Liver (tissue), 8 donors: ENCODE measurements at regions not wholly inside any gene's neighbourhood (a gene's known extent, or its start where the extent isn't known, plus 50 kb on each side); places are given as distances from the start of the nearest gene placed in this dataset.

Experiments
- DNase-seq: peaks from one replicate; pipeline ENCODE4 v3.0.0-alpha.2; 2017; ENCODE audit warnings: low spot score
- H3K27ac ChIP-seq, 2 donors: one replicate each; pipeline ENCODE4 v1.7.0; 2013; ENCODE audit warnings: inconsistent platforms in 2 of 2, low read length in 2 of 2, control low read depth in 1 of 2, low read depth in 1 of 2, mild to moderate bottlenecking in 1 of 2
- H3K27me3 ChIP-seq, 4 donors: one replicate each; pipeline versions ENCODE4 v1.6.1 to v1.7.0; 2013; ENCODE audit warnings: low read length in 3 of 4, inconsistent platforms in 1 of 4, mild to moderate bottlenecking in 1 of 4, moderate library complexity in 1 of 4; ENCODE audit not compliant: control insufficient read depth in 4 of 4, insufficient read depth in 4 of 4
- H3K36me3 ChIP-seq, 4 donors: one replicate each; pipeline versions ENCODE4 v1.6.1 to v1.7.0; 2013; ENCODE audit warnings: low read length in 3 of 4, mild to moderate bottlenecking in 3 of 4, low read depth in 1 of 4, moderate library complexity in 1 of 4; ENCODE audit not compliant: control insufficient read depth in 4 of 4, insufficient read depth in 3 of 4
- H3K4me1 ChIP-seq, 4 donors: one replicate each; pipeline versions ENCODE4 v1.6.1 to v1.7.0; 2013; ENCODE audit warnings: low read length in 3 of 4, mild to moderate bottlenecking in 3 of 4, moderate library complexity in 1 of 4; ENCODE audit not compliant: control insufficient read depth in 4 of 4, insufficient read depth in 4 of 4
- H3K4me3 ChIP-seq, 3 donors: one replicate each; pipeline versions ENCODE4 v1.6.1 to v1.7.0; 2013; ENCODE audit warnings: low read length in 3 of 3, control low read depth in 1 of 3, low read depth in 1 of 3, mild to moderate bottlenecking in 1 of 3
- H3K9ac ChIP-seq, 2 donors: one replicate each; pipeline ENCODE4 v1.7.0; 2013; ENCODE audit warnings: low read length in 2 of 2, mild to moderate bottlenecking in 2 of 2, moderate library complexity in 2 of 2, control low read depth in 1 of 2, low read depth in 1 of 2
- H3K9me3 ChIP-seq, 4 donors: one replicate each; pipeline versions ENCODE4 v1.6.1 to v1.7.0; 2013; ENCODE audit warnings: low read length in 3 of 4; ENCODE audit not compliant: control insufficient read depth in 4 of 4
- ATF3 ChIP-seq: IDR thresholded peaks from 2 replicates; pipeline ENCODE4 v1.6.1; 2016; ENCODE audit warnings: antibody characterized with exemption
- CTCF ChIP-seq: fragments of 150-350 bp; IDR thresholded peaks from 2 replicates; pipeline ENCODE4 v1.5.1; 2017; ENCODE audit warnings: improper control_type of control experiment, low read depth, low read length; ENCODE audit not compliant: missing input control
- EGR1 ChIP-seq, 2 donors: IDR thresholded peaks; 2 replicates each; pipeline ENCODE4 v1.6.1; 2016 to 2018; ENCODE audit warnings: antibody characterized with exemption in 2 of 2, low read depth in 2 of 2
- FOXA1 ChIP-seq: IDR thresholded peaks from 2 replicates; pipeline ENCODE4 v1.6.1; 2016; ENCODE audit warnings: antibody characterized with exemption
- FOXA2 ChIP-seq: IDR thresholded peaks from 2 replicates; pipeline ENCODE4 v1.6.1; 2016; ENCODE audit warnings: antibody characterized with exemption
- GABPA ChIP-seq, 2 donors: IDR thresholded peaks in 1 of 2; conservative IDR thresholded peaks in 1 of 2; 2 replicates each; pipeline ENCODE4 v1.6.1; 2016; ENCODE audit warnings: antibody characterized with exemption in 2 of 2, mild to moderate bottlenecking in 1 of 2, moderate library complexity in 1 of 2
- HNF4A ChIP-seq, 2 donors: conservative IDR thresholded peaks; 2 replicates each; pipeline ENCODE4 v1.6.1; 2016; ENCODE audit warnings: antibody characterized with exemption in 2 of 2, mild to moderate bottlenecking in 2 of 2
- HNF4G ChIP-seq: IDR thresholded peaks from 2 replicates; pipeline ENCODE4 v1.6.1; 2016; ENCODE audit warnings: antibody characterized with exemption
- JUND ChIP-seq, 2 donors: IDR thresholded peaks; 2 replicates each; pipeline ENCODE4 v1.6.1; 2016; ENCODE audit warnings: antibody characterized with exemption in 2 of 2
- MAX ChIP-seq: IDR thresholded peaks from 2 replicates; pipeline ENCODE4 v1.6.1; 2016; ENCODE audit warnings: antibody characterized with exemption
- NR2F2 ChIP-seq: IDR thresholded peaks from 2 replicates; pipeline ENCODE4 v1.6.1; 2016; ENCODE audit warnings: antibody characterized with exemption
- RAD21 ChIP-seq, 2 donors: IDR thresholded peaks; 2 replicates each; pipeline ENCODE4 v1.6.1; 2016; ENCODE audit warnings: antibody characterized with exemption in 2 of 2, mild to moderate bottlenecking in 2 of 2
- REST ChIP-seq: IDR thresholded peaks from 2 replicates; pipeline ENCODE4 v1.6.1; 2016; ENCODE audit warnings: antibody characterized with exemption, mild to moderate bottlenecking
- RXRA ChIP-seq, 2 donors: IDR thresholded peaks; 2 replicates each; pipeline ENCODE4 v1.6.1; 2017 to 2018; ENCODE audit warnings: antibody characterized with exemption in 2 of 2, mild to moderate bottlenecking in 1 of 2
- SP1 ChIP-seq: IDR thresholded peaks from 2 replicates; pipeline ENCODE4 v1.6.1; 2018; ENCODE audit warnings: antibody characterized with exemption, mild to moderate bottlenecking
- TAF1 ChIP-seq: conservative IDR thresholded peaks from 2 replicates; pipeline ENCODE4 v1.6.1; 2016; ENCODE audit warnings: antibody characterized with exemption, mild to moderate bottlenecking
- YY1 ChIP-seq: IDR thresholded peaks from 2 replicates; pipeline ENCODE4 v1.6.1; 2016; ENCODE audit warnings: antibody characterized with exemption, mild to moderate bottlenecking
- ZBTB33 ChIP-seq: IDR thresholded peaks from 2 replicates; pipeline ENCODE4 v1.6.1; 2016; ENCODE audit warnings: antibody characterized with exemption
- WGBS: extraction: QIAGEN DNeasy Blood & Tissue Kit; methylation state at CpG from one replicate; pipeline ENCODE4 v1.1.7; 2013; 5-methylcytosine and 5-hydroxymethylcytosine counted together
- donor health status: healthy.
- donor health status: healthy.
- donor health status: healthy.
- donor health status: healthy.
- donor health status: healthy.

GRCh38 chr16:85506635-85506911 lies 106.5 kb upstream of the GSE1 start:
- DNase-seq = no peak
- H3K4me3 ChIP-seq = no peak overlapping the region
- H3K9me3 ChIP-seq = no peaks in the 10 kb centered on the region
- H3K36me3 ChIP-seq = no peaks in the 10 kb centered on the region
- H3K27me3 ChIP-seq = no peaks in the 10 kb centered on the region
- H3K9ac ChIP-seq = no peak overlapping the region
- 96% methylated on average over 8 of the region's 8 CpGs for WGBS
- no peak overlapping the region for H3K27ac ChIP-seq
- no peaks in the 10 kb centered on the region for H3K4me1 ChIP-seq
- no peak for TF ChIP-seq TAF1
- no peak for TF ChIP-seq ZBTB33
- no peak for TF ChIP-seq CTCF
- no peak for TF ChIP-seq GABPA (IDR thresholded peaks at IDR 0.05 in 1 of 2, conservative IDR thresholded peaks at IDR 0.05 in 1 of 2)
- TF ChIP-seq ATF3 = no peak
- no peak for TF ChIP-seq MAX
- TF ChIP-seq FOXA1 = no peak
- TF ChIP-seq JUND (IDR thresholded peaks at IDR 0.05) = no peak
- TF ChIP-seq FOXA2 = no peak
- TF ChIP-seq RXRA (IDR thresholded peaks at IDR 0.05) = no peak
- no peak for TF ChIP-seq RAD21 (IDR thresholded peaks at IDR 0.05)
- no peak for TF ChIP-seq HNF4A (conservative IDR thresholded peaks at IDR 0.05)
- TF ChIP-seq REST = no peak
- no peak for TF ChIP-seq EGR1 (IDR thresholded peaks at IDR 0.05; ENCODE audit: low read depth in 2 of 2)
- no peak for TF ChIP-seq SP1
- no peak for TF ChIP-seq NR2F2
- no peak for TF ChIP-seq YY1
- no peak for TF ChIP-seq HNF4G

- TF ChIP-seq NR2F2 = no peak
- TF ChIP-seq ATF3 = no peak
- TF ChIP-seq HNF4A (conservative IDR thresholded peaks at IDR 0.05) = no peak
- TF ChIP-seq SP1 = no peak
- no peak for TF ChIP-seq CTCF
- no peak for TF ChIP-seq HNF4G
- no peak for TF ChIP-seq RXRA (IDR thresholded peaks at IDR 0.05)
- no peak for TF ChIP-seq EGR1 (IDR thresholded peaks at IDR 0.05; ENCODE audit: low read depth in 2 of 2)
- no peak for TF ChIP-seq YY1
- no peak for TF ChIP-seq MAX
- no peak for TF ChIP-seq TAF1
- WGBS = 94% methylated on average over 8 of the region's 8 CpGs
Measured at GRCh38 chr16:85507342-85507741, 105.8 kb upstream of the GSE1 start.

More at GRCh38 chr16:85507342-85507741, 105.8 kb upstream of the GSE1 start:
- no peaks in the 10 kb centered on the region for H3K9me3 ChIP-seq
- no peaks in the 10 kb centered on the region for H3K4me1 ChIP-seq
- H3K27me3 ChIP-seq = no peaks in the 10 kb centered on the region
- no peaks in the 10 kb centered on the region for H3K36me3 ChIP-seq
- no peak overlapping the region for H3K4me3 ChIP-seq
- no peak overlapping the region for H3K27ac ChIP-seq
- DNase-seq = no peak
- H3K9ac ChIP-seq = no peak overlapping the region
